ENCODE measurements at regions not wholly inside any gene's neighbourhood (a gene's known extent, or its start where the extent isn't known, plus 50 kb on each side); places are given as distances from the start of the nearest gene placed in this dataset.
A peak's percentile ranks its signal among the peaks of the same experiment; 100 is the strongest.

DNA sequence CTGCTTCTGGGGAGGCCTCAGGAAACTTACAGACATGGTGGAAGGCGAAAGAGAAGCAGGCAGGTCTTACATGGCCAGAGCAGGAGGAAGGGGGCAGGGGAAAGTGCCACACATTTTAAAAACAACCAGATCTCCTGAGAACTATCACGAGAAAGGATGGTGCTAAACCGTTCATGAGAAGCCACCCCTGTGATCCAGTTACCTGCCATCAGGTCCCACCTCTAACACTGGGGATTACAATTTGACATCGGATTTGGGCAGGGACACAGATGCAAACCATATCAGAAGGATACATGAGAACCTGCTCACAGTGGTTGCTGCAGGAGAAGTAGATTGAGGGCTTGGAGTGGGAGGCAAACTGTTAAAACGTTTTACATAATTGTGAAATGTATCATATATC lies 152.2 kb downstream of the ADAMTS15 start:
- Histone ChIP-seq H3K4me1 (ENCODE audit: control insufficient read depth, insufficient read depth, low read length) (no peaks in the 10 kb centered on the region; the same call in 1 of the 2 replicates), H3K9me3 (ENCODE audit: control insufficient read depth, insufficient read depth, low read depth, low read length) (no peaks in the 10 kb centered on the region), H3K27ac (ENCODE audit: extremely low read depth, low read depth, low read length) (no peak overlapping the region), H3K36me3 (ENCODE audit: control insufficient read depth in 2 of 2, insufficient read depth in 1 of 2, low read length in 2 of 2) (no peaks in the 10 kb centered on the region), H3K4me3 (ENCODE audit: low read depth, low read length) (no peak overlapping the region)
- ChIA-PET POLR2A (no interaction called here), CTCF (no interaction called here)
- TF ChIP-seq ZNF560 (tag by site-specific recombination; IDR thresholded peaks at IDR 0.05; ENCODE audit: borderline replicate concordance), result no peak
- TF ChIP-seq ZNF677 (tag by site-specific recombination; IDR thresholded peaks at IDR 0.05), result no peak
- no peak for TF ChIP-seq ZNF214 (tag by site-specific recombination; IDR thresholded peaks at IDR 0.05; ENCODE audit: borderline replicate concordance)
- TF ChIP-seq ZNF623 (tag by site-specific recombination; IDR thresholded peaks at IDR 0.05), result no peak
- TF ChIP-seq ZNF768 (tag by site-specific recombination; IDR thresholded peaks at IDR 0.05), result no peak
- TF ChIP-seq ATF2 (tag by site-specific recombination; IDR thresholded peaks at IDR 0.05; ENCODE audit: low read depth), result no peak
- no peak for TF ChIP-seq WT1 (tag by site-specific recombination; IDR thresholded peaks at IDR 0.05)
- TF ChIP-seq ZNF529 (tag by site-specific recombination; IDR thresholded peaks at IDR 0.05; ENCODE audit: insufficient replicate concordance), result no peak
- TF ChIP-seq ZNF223 (tag by site-specific recombination; IDR thresholded peaks at IDR 0.05), result no peak
- TF ChIP-seq SP3 (tag by site-specific recombination; IDR thresholded peaks at IDR 0.05), result no peak
- TF ChIP-seq ZNF2 (tag by site-specific recombination; IDR thresholded peaks at IDR 0.05), result no peak
- TF ChIP-seq ZNF747 (tag by site-specific recombination; IDR thresholded peaks at IDR 0.05), result no peak
- TF ChIP-seq, protein P1, sequence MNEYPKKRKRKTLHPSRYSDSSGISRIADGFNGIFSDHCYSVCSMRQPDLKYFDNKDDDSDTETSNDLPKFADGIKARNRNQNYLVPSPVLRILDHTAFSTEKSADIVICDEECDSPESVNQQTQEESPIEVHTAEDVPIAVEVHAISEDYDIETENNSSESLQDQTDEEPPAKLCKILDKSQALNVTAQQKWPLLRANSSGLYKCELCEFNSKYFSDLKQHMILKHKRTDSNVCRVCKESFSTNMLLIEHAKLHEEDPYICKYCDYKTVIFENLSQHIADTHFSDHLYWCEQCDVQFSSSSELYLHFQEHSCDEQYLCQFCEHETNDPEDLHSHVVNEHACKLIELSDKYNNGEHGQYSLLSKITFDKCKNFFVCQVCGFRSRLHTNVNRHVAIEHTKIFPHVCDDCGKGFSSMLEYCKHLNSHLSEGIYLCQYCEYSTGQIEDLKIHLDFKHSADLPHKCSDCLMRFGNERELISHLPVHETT (tag by site-specific recombination; IDR thresholded peaks at IDR 0.05), result no peak
- no peak for TF ChIP-seq ZNF830 (tag by site-specific recombination; IDR thresholded peaks at IDR 0.05; ENCODE audit: low read depth)
- TF ChIP-seq ZNF350 (tag by site-specific recombination; IDR thresholded peaks at IDR 0.05), result no peak
- TF ChIP-seq INSM2 (tag by site-specific recombination; IDR thresholded peaks at IDR 0.05), result no peak
- no peak for TF ChIP-seq ZNF777 (tag by site-specific recombination; IDR thresholded peaks at IDR 0.05; ENCODE audit: borderline replicate concordance)
- TF ChIP-seq ZNF292 (tag by site-specific recombination; IDR thresholded peaks at IDR 0.05; ENCODE audit: borderline replicate concordance, low read depth), result no peak

DNA sequence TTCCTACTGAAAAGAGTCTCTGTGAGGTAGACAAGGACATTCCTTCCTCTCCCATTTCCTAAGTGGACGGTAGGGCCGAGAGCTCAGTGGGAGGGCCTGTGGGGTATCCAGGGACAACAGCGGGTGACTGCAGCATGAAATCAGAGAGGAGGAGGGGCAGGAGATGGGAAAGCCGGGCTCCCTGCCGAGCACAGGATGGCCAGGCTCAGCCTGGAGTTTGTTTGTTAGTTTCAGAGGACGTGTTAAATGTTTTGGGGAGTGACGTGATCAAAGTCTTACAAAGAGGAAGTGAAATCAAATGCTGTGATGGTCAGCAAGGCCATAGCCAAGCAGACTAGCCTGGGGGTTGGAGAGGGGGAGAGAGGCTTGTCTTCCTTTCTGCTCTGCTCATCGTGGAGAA lies 152.7 kb downstream of the ADAMTS15 start:
- Histone ChIP-seq H3K9me3 (ENCODE audit: control insufficient read depth, insufficient read depth, low read depth, low read length) (no peaks in the 10 kb centered on the region), H3K4me3 (ENCODE audit: low read depth, low read length) (no peak overlapping the region), H3K36me3 (ENCODE audit: control insufficient read depth in 2 of 2, insufficient read depth in 1 of 2, low read length in 2 of 2) (no peaks in the 10 kb centered on the region), H3K4me1 (ENCODE audit: control insufficient read depth, insufficient read depth, low read length) (no peaks in the 10 kb centered on the region; the same call in 1 of the 2 replicates), H3K27ac (ENCODE audit: extremely low read depth, low read depth, low read length) (no peak overlapping the region; the same call in 1 of the 2 replicates)
- peak; percentile 84 for TF ChIP-seq GLIS1 (tag by site-specific recombination; IDR thresholded peaks at IDR 0.05)
- TF ChIP-seq ZIC2 (tag by site-specific recombination; IDR thresholded peaks at IDR 0.05), result peak; percentile 93
- no peak for TF ChIP-seq MYNN (tag by site-specific recombination; IDR thresholded peaks at IDR 0.05; ENCODE audit: borderline replicate concordance)
- peak; percentile 65 for TF ChIP-seq ZNF629 (tag by site-specific recombination; IDR thresholded peaks at IDR 0.05)
- TF ChIP-seq ZNF610 (tag by site-specific recombination; IDR thresholded peaks at IDR 0.05; ENCODE audit: borderline replicate concordance), result no peak
- 0 out of 2 replicates have a peak, but pooled peaks have one; percentile 30 for TF ChIP-seq ZBTB21 (tag by site-specific recombination; IDR thresholded peaks at IDR 0.05)
- TF ChIP-seq ZNF341 (tag by site-specific recombination; IDR thresholded peaks at IDR 0.05; ENCODE audit: low read depth), result peak; percentile 73
- no peak for TF ChIP-seq ZNF747 (tag by site-specific recombination; IDR thresholded peaks at IDR 0.05)
- no peak for TF ChIP-seq ZNF785 (tag by site-specific recombination; IDR thresholded peaks at IDR 0.05)
- no peak for TF ChIP-seq ZNF830 (tag by site-specific recombination; IDR thresholded peaks at IDR 0.05; ENCODE audit: low read depth)
- ChIA-PET POLR2A (interaction anchor here (0.7 kb wide), 1 partner anchor 170 kb away, joined by 3 read pairs; no protein-coding TSS in a partner anchor), CTCF (no interaction called here)
